Stimulated activated naive CD8-positive, alpha-beta T cell treated with anti-CD3 and anti-CD28 coated beads, Interleukin-15, amount 100 ng/mL, for 72 hours (primary cell): ENCODE measurements at regions not wholly inside any gene's neighbourhood (a gene's known extent, or its start where the extent isn't known, plus 50 kb on each side); places are given as distances from the start of the nearest gene placed in this dataset.

Source experiments
- ATAC-seq: fragments of 150-1000 bp; cut with Tn5 transposase; 2 replicates; pipeline ENCODE4 v1.10.0; 2021; ENCODE audit warnings: mild to moderate bottlenecking, moderate library complexity
- DNase-seq, 2 donors: peaks; one replicate each; pipeline ENCODE4 v3.0.0; 2021 to 2022
- H3K27ac Mint-ChIP-seq, 2 donors: one replicate each; pipeline ENCODE4 v1.8.0; 2022; ENCODE audit warnings: mild to moderate bottlenecking in 2 of 2, mixed read lengths in 2 of 2, moderate library complexity in 2 of 2
- H3K27me3 Mint-ChIP-seq: one replicate; pipeline ENCODE4 v1.8.0; 2022; ENCODE audit warnings: mixed read lengths
- H3K4me1 Mint-ChIP-seq: one replicate; pipeline ENCODE4 v1.8.0; 2022; ENCODE audit warnings: mild to moderate bottlenecking, mixed read lengths
- H3K4me3 Mint-ChIP-seq, 2 donors: one replicate each; pipeline ENCODE4 v1.8.0; 2022; ENCODE audit warnings: mild to moderate bottlenecking in 2 of 2, mixed read lengths in 2 of 2, moderate library complexity in 1 of 2
- H3K9me3 Mint-ChIP-seq, 2 donors: one replicate each; pipeline ENCODE4 v1.8.0; 2022; ENCODE audit warnings: mixed read lengths in 2 of 2

GRCh38 chr6:145323646-145324045, 411.7 kb downstream of the EPM2A start:
- Mint-ChIP-seq H3K27me3 (no peaks in the 10 kb centered on the region), H3K4me1 (no peaks in the 10 kb centered on the region), H3K4me3 (no peak overlapping the region), H3K27ac (no peak overlapping the region), H3K9me3 (peaks cover 0 to 5% of the 10 kb centered on the region in 2 donors)
- no peak for DNase-seq
- no peak for ATAC-seq

DNA sequence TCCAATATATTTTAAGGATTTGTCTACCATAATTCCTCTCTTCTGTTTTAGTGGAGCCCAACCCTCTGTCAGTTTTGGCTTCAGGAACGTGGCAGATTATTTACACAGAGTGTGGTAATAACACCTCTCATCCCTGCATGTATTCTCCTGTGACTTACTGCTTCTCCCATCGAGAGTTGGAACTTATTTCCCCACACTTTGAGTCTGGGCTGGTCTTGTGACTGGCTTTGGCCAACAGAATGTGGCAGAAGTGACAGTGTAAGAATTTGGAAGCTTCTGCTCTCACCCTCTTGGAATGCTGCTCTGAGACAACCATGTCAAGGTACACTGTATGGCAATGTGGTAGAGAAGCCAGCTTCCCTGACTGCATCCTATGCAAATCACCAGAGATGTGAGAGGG, 407.7 kb downstream of the EPM2A start:
- Mint-ChIP-seq H3K4me3 (no peak overlapping the region), H3K27me3 (no peaks in the 10 kb centered on the region), H3K9me3 (no peaks in the 10 kb centered on the region), H3K4me1 (no peaks in the 10 kb centered on the region), H3K27ac (no peak overlapping the region)
- no peak for DNase-seq
- ATAC-seq = no peak

GRCh38 chr6:145329257-145329656, 406.1 kb downstream of the EPM2A start:
- no peaks in the 10 kb centered on the region for H3K27me3 Mint-ChIP-seq
- no peaks in the 10 kb centered on the region for H3K4me1 Mint-ChIP-seq
- no peak for ATAC-seq
- no peak for DNase-seq
- no peak overlapping the region for H3K4me3 Mint-ChIP-seq
- no peaks in the 10 kb centered on the region for H3K9me3 Mint-ChIP-seq
- H3K27ac Mint-ChIP-seq = no peak overlapping the region

- Mint-ChIP-seq H3K4me3 (no peak overlapping the region), H3K4me1 (no peaks in the 10 kb centered on the region), H3K9me3 (no peaks in the 10 kb centered on the region), H3K27ac (no peak overlapping the region), H3K27me3 (no peaks in the 10 kb centered on the region)
- DNase-seq = no peak
- no peak for ATAC-seq
Observed at GRCh38 chr6:145331066-145331465, 404.3 kb downstream of the EPM2A start.

DNA sequence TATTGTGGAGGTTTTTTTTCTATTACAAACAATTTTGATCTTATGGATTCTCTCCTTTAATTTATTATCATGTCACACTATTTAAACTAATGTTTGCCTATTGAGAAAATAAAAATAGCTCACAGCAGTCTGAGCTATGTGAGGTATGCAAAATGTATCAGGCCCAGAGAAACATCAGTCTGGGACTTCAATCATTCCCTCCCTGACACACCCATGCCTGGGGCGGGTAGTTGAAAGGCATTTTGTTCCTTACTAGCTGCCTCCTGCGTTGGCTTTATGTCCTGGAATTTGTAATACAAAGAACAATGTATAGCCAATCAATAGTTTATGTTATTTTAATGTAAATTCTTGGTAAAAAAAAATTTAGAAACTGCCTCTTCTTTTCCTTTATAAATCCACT, 403.3 kb downstream of the EPM2A start:
- no peak overlapping the region for H3K27ac Mint-ChIP-seq
- H3K4me1 Mint-ChIP-seq = no peaks in the 10 kb centered on the region
- ATAC-seq = no peak
- H3K27me3 Mint-ChIP-seq = no peaks in the 10 kb centered on the region
- no peaks in the 10 kb centered on the region for H3K9me3 Mint-ChIP-seq
- H3K4me3 Mint-ChIP-seq = no peak overlapping the region
- no peak for DNase-seq

DNA sequence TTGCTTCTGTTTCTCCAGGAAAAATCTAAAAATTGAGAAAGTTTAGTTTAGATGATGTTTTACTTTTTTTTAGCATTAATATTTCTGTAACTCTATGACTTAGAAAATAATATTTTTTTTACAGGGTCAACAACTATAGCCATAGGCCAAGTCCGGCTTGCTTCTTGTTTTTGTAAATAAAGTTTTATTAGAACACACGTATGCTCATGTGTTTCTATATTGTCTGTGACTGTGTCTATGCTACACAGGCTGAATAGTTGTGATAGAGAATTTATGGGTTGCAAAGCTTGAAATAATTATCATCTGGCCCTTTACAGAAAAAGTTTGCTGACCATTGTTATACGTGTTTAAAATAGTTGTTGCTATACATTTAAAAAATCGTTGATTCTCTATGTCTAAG, 399.2 kb downstream of the EPM2A start:
- H3K9me3 Mint-ChIP-seq = no peaks in the 10 kb centered on the region
- no peak overlapping the region for H3K27ac Mint-ChIP-seq
- no peak overlapping the region for H3K4me3 Mint-ChIP-seq
- ATAC-seq (no peak), DNase-seq (no peak)
- no peaks in the 10 kb centered on the region for H3K27me3 Mint-ChIP-seq
- H3K4me1 Mint-ChIP-seq = no peaks in the 10 kb centered on the region

DNA sequence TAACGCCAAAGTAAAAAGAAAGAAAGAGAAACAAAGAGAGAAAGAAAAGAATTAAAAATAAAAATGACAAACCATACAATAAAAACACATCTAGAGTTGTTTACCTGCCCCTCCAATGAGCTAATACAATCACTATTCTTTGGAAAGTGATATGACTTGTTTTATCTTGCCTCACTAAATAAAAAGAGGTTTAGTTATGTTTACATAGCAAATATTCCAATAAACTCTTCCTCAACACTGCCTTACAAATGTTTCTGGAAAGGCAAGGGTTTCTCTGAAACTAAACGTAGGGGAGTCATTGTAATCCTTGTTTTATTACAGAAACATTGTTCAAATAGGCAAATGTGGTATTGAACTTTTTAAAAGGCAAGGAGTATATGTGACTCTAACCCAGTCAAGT, 396.2 kb downstream of the EPM2A start:
- no peak for DNase-seq
- Mint-ChIP-seq H3K4me1 (no peaks in the 10 kb centered on the region), H3K27ac (no peak overlapping the region), H3K27me3 (no peaks in the 10 kb centered on the region), H3K4me3 (no peak overlapping the region), H3K9me3 (no peaks in the 10 kb centered on the region)
- no peak for ATAC-seq

DNA sequence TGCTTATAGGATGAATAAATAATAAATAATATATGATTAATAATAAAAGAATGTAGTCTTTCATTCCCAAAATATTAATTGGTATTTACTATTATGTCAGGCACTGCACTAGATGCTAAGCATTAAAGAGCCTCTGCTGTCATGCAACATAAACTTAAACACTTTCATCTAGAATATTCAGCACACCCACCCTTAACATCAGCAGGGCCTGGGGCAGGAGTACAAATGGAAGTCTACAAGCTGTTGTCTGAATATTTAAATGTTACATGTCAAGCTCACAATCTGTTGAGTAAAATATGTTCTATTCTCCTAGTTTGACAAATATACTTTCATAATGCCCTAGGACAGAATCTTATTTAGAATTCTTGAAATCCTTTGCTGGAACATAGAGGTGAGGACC, 395.1 kb downstream of the EPM2A start:
- Mint-ChIP-seq H3K9me3 (no peaks in the 10 kb centered on the region), H3K27ac (no peak overlapping the region), H3K27me3 (no peaks in the 10 kb centered on the region), H3K4me1 (no peaks in the 10 kb centered on the region), H3K4me3 (no peak overlapping the region)
- ATAC-seq (no peak), DNase-seq (no peak)

DNA sequence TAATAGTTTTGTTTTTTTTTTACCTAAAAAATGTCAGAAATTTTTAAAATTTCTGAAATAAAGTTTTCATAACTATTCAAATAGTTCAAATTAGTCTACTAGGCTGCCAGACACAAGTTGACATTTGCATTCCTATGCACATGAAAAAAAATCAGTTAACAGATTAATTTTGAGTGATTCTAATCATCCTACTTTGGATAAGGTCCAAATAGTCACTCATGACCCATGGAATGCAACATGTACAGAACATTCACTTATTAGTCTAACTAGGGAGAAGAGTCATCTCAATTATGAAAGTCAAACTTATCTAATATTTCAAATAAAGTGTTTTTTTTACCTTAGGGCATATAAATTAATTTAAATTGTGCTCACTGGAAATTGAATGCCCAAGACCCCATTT, 390.2 kb downstream of the EPM2A start:
- Mint-ChIP-seq H3K9me3 (no peaks in the 10 kb centered on the region), H3K4me1 (no peaks in the 10 kb centered on the region), H3K4me3 (no peak overlapping the region), H3K27me3 (no peaks in the 10 kb centered on the region), H3K27ac (no peak overlapping the region)
- DNase-seq = no peak
- no peak for ATAC-seq

DNA sequence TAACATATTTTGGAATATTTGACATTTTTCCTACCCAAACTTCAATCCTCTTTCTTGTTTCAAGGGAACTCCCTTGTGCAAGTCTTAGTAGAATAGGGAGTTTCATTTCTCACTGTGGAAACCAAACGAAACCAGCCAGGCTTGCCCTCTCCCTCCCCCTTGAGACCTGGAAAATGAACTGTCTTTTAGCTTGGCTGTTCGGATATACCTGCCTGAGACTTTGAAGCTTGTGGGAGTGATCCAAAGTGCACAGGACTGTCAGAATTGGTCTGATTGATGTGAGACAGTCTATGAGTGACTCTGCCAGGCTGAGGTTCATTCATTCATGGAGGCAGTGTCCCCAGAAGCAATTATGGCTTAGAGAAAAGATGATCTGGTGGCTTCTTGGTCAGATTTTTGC, 388.1 kb downstream of the EPM2A start:
- H3K4me1 Mint-ChIP-seq = no peaks in the 10 kb centered on the region
- H3K4me3 Mint-ChIP-seq = no peak overlapping the region
- DNase-seq (no peak), ATAC-seq (no peak)
- H3K9me3 Mint-ChIP-seq = no peaks in the 10 kb centered on the region
- H3K27me3 Mint-ChIP-seq = no peaks in the 10 kb centered on the region
- no peak overlapping the region for H3K27ac Mint-ChIP-seq

- ATAC-seq (no peak), DNase-seq (no peak)
- Mint-ChIP-seq H3K27ac (no peak overlapping the region), H3K4me1 (no peaks in the 10 kb centered on the region), H3K4me3 (no peak overlapping the region), H3K27me3 (no peaks in the 10 kb centered on the region), H3K9me3 (no peaks in the 10 kb centered on the region)
Observed at GRCh38 chr6:145349950-145350510, 385.3 kb downstream of the EPM2A start.

- Mint-ChIP-seq H3K27me3 (no peaks in the 10 kb centered on the region), H3K4me1 (no peaks in the 10 kb centered on the region), H3K4me3 (no peak overlapping the region), H3K27ac (no peak overlapping the region), H3K9me3 (no peaks in the 10 kb centered on the region)
- DNase-seq (no peak), ATAC-seq (no peak)
Observed at GRCh38 chr6:145350928-145351327, 384.4 kb downstream of the EPM2A start.

GRCh38 chr6:145352382-145353080, 382.8 kb downstream of the EPM2A start:
- no peak for ATAC-seq
- H3K27me3 Mint-ChIP-seq = no peaks in the 10 kb centered on the region
- no peaks in the 10 kb centered on the region for H3K4me1 Mint-ChIP-seq
- no peak overlapping the region for H3K27ac Mint-ChIP-seq
- H3K4me3 Mint-ChIP-seq = no peak overlapping the region
- no peaks in the 10 kb centered on the region for H3K9me3 Mint-ChIP-seq
- no peak for DNase-seq

- Mint-ChIP-seq H3K4me3 (no peak overlapping the region), H3K27ac (no peak overlapping the region), H3K9me3 (peaks cover 0 to 14% of the 10 kb centered on the region in 2 donors), H3K27me3 (no peaks in the 10 kb centered on the region), H3K4me1 (no peaks in the 10 kb centered on the region)
- ATAC-seq (no peak), DNase-seq (no peak)
Observed at GRCh38 chr6:145360865-145361264, 374.5 kb downstream of the EPM2A start.

GRCh38 chr6:145367149-145367548, 368.2 kb downstream of the EPM2A start:
- ATAC-seq (no peak), DNase-seq (no peak)
- peaks cover 0 to 4% of the 10 kb centered on the region in 2 donors for H3K9me3 Mint-ChIP-seq
- H3K4me3 Mint-ChIP-seq = no peak overlapping the region
- no peaks in the 10 kb centered on the region for H3K4me1 Mint-ChIP-seq
- no peak overlapping the region for H3K27ac Mint-ChIP-seq
- no peaks in the 10 kb centered on the region for H3K27me3 Mint-ChIP-seq

DNA sequence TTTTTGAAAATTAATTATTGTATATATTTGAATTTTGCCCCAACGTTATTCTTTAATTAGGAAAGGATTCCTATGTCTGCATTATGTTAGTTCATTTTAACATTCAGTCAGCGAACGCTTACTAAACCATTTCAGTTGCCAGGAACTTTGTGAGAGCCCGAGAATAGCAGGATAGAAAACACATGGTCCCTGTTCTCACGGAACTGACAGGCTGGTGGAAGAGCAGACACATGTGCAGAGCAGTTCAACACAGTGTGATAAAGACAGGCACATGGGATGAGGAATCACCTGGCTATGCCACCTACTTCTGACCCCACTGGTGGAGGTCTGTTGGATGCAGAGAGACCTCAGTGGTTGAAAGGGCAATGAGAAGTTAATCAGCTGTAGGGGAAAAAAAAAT, 367.2 kb downstream of the EPM2A start:
- H3K4me3 Mint-ChIP-seq = no peak overlapping the region
- H3K27ac Mint-ChIP-seq = no peak overlapping the region
- H3K9me3 Mint-ChIP-seq = peaks cover 0 to 6% of the 10 kb centered on the region in 2 donors
- no peaks in the 10 kb centered on the region for H3K4me1 Mint-ChIP-seq
- no peaks in the 10 kb centered on the region for H3K27me3 Mint-ChIP-seq
- ATAC-seq (no peak), DNase-seq (no peak)

GRCh38 chr6:145370559-145370958, 364.8 kb downstream of the EPM2A start:
- ATAC-seq (no peak), DNase-seq (no peak)
- Mint-ChIP-seq H3K9me3 (peaks cover 0 to 6% of the 10 kb centered on the region in 2 donors), H3K27ac (no peak overlapping the region), H3K4me1 (no peaks in the 10 kb centered on the region), H3K27me3 (no peaks in the 10 kb centered on the region), H3K4me3 (no peak overlapping the region)
